HL-60 (cell line): ENCODE measurements at regions not wholly inside any gene's neighbourhood (a gene's known extent, or its start where the extent isn't known, plus 50 kb on each side); places are given as distances from the start of the nearest gene placed in this dataset.

ENCODE experiments used
- CTCF ChIP-seq: IDR thresholded peaks from one replicate; pipeline ENCODE4 v1.5.1; 2011; ENCODE audit warnings: low read length, control low read depth, inconsistent platforms; ENCODE audit not compliant: insufficient read depth
- POLR2AphosphoS5 ChIP-seq: IDR thresholded peaks from 2 replicates; pipeline ENCODE4 v1.6.1; 2012; ENCODE audit warnings: low read depth
- SPI1 ChIP-seq: IDR thresholded peaks from 2 replicates; pipeline ENCODE4 v1.6.1; 2012; ENCODE audit warnings: low read depth, mild to moderate bottlenecking, borderline replicate concordance

GRCh38 chr12:17333287-17333686 lies 727.3 kb upstream of the LMO3 start:
- no peak for TF ChIP-seq CTCF
- no peak for TF ChIP-seq SPI1
- TF ChIP-seq POLR2AphosphoS5: no peak
